Fibroblast of peridontal ligament (primary cell): ENCODE measurements at regions not wholly inside any gene's neighbourhood (a gene's known extent, or its start where the extent isn't known, plus 50 kb on each side); places are given as distances from the start of the nearest gene placed in this dataset.
"Not testable (repeated sequence)": the region's sequence is repeated elsewhere in the genome, so short reads cannot be mapped to it uniquely, and the experiment has no call there.

Source experiments
- DNase-seq: peaks from one replicate; pipeline ENCODE4 v3.0.0-alpha.2; 2010; ENCODE audit errors: extremely low read depth

DNA sequence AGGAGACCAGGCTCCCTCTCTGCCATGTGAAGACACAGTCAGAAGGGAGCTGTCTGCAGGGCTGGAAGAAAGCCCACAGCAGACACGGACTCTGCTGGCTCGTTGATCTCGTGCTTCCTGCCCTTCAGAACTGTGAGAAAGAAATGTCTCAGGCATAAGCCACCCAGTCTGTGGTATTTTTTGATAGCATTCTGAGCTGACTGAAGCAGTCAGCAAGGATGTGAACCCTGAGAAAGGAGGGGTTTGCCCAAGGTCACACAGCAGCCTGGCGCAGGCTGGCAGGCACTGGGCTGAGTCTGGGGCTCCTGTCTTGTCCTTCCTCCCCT is 255.1 kb upstream of the B3GAT1 start:
- DNase-seq, result no peak

DNA sequence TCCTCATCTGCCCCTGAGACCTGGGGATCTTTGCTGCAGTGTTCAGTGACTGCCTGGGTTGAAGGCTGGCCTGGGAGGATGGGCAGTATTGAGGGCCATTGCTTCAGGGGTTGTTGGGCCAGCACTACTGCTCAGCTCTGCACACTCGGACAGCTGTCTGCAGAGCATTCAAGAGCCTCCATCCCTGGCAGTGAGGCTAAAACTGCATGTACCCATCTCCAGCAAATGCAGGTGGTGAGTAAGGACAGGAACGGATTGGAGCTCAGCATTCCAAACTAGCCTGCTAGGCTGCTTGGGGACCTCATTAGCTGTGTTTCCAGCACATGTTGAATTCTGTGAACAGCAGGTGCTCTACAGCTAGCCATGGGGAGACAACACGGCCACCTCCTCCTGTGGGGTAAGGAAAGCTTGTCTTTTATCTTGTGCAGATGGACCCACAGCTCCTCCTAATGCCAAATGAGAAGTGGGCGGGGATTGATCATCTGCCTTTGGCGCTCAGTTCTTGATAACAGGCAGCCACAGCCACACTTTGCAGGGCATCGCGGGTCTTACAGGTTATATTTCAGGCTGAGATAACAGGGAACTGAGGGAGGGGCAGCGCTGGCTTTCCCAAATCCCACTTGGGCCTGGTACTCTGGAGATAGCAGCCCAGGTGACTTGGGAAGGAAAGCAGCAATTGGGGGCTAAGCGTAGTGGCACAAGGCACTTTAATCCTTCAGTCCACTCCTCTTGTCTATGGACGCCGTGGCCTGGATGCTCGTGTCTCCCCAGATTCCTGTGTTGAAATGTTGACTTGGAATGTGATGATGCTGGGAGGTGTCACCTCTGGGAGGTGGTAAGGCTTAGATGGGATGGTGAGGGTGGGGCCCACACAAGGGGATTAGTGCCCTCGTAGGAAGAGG is 254.5 kb upstream of the B3GAT1 start:
- DNase-seq, result no peak

DNA sequence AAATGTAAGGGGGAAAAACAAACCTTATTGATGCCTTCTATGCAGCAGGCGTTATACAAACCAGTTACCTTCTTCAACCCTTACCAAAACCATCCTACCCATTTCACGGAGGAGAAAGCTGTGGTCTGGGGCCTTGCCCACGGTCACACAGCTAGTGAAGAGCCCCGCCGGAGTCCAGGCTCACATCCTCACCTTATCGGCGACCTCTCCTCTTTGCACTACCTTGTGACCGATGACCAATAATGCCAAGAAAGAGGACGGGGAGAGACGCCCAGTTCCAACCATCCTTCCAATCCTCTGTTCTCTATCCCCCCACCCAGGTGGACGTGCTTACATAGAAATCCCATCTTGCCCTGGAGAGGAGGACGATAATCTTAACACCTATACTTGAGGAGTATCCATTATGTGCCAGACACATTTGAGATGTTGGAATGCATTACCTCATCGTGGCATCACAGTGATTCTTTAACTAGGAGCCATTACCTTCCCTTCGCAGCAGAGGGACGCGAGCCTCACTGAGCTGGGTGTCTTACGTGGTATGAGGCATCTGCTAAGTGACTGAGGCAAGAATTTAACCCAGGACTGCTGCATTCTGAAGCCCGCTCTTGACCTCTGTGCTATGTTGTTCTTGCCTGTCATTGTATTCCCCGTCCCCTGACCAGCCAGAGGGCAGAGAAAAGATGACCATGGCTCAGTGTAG is 253.7 kb upstream of the B3GAT1 start:
- no peak for DNase-seq

DNA sequence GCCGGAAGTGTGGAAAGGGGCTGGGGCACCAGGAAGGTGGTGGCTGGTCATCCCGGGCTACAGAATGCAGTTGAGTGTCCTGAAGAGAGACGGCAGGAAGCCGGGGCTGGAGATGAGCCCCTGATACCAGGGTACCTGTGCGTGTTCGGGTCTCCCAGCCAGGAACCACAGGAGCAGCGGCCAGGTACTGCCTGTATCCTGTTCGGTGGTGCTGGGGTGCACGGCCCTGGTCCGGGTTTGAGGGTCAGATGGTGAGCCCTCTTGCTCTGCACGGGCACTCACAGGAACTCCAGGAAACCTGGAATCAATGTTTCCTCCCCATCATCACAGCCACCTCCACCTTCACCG is 253.1 kb upstream of the B3GAT1 start:
- no peak for DNase-seq

DNA sequence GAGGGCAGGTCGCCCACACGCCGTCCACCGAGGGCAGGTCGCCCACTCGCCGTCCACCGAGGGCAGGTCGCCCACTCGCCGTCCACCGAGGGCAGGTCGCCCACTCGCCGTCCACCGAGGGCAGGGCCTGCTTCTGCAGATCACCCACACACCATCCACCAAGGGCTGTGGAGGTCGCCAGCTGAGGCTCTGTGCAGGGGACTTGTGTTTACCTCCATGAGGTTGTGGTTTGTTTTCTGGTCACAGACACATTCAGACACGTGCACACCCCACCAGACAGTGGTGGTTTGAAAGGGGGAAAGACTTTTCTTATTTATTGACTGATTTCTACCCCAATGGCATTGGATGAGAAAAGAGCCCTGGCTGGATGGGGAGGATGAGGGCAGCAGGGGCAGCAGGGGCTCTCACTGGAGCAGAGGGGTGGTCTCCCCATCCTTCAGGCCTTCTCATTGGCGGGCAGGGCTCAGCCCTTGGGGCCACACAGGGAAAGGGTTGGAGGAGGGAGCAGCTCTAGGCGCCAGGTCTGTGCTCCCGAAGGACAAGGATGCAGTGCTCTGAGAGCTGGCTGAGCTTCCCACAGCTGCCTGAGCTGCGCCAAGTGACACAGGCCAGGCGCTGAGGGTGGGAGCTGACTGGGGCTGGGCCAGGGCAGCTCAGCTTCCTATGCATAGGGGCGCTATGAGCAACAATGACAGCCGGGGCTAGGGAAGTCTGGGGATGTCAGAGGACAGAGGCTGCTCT is 252.6 kb upstream of the B3GAT1 start:
- no peak for DNase-seq

DNA sequence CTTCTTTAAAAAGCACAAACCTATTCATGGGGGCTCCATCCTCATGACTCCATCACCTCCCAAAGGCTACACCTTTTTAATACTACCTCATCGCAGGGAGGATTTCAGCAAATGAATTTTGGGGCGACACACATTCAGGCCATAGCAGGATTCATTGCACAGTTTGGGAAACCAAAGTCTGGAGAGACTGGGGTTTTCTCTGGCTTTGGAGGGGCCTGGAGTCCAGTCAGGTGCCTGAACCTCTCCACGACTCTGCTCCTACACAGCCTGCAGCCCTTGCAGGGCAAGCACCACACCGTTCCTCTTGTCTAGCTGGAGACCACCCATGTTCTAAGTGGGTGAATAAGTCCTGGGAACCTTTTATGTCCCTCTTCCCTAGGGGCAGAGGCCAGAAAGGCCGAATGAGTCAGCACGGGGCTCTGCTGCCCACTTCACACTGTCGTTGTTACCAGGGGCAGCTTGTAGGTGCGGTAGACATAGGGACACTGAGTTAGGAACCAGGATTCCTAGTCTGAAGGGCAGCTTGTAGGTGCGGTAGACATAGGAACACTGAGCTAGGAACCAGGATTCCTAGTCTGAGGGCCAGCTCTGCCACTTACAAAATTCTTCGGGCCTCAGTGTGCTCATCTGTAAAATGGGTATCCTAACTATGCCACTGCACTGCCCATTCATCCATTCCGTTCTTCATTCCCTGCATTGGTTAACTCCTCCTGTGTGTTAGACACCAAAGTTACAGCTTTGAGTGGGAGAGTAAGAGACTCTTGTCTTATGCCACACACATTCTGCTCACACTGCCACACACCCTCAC is 251.7 kb upstream of the B3GAT1 start:
- DNase-seq, result no peak

DNA sequence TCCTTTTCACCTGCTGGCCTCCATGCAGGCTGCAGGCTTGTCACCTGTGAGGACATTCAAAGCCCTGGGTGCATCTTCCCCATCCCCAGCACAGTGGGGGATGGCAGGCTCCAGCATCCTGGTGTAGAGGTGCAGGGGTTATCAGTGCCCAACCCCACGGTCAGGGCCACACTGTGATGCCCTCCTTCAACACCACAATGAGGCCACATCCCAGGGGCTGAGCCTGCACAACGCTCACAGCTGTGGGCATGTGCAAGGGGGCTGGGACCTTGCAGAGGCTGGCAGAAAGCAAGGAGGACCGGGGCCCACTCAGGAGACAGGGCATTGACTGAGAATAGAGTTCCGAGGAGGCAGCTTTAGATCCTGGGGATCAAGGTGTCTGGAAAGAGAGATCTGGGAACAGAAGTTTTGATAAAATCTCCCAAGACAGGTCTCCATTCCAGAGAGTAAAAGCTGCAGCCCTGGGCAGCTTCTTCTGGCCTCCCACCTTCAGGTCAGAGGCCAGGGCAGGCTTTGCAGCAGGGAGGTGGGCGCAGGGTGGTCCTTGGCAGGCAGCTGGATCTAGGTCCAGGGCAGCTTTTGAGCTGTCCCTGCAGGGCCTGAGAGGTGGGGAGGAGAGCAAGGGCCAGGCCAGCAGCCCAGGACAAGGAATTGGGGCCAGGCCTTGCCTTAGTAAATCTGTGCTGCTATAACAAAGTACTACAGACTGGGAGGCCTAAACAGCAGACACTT is 250.8 kb upstream of the B3GAT1 start:
- DNase-seq, result no peak

DNA sequence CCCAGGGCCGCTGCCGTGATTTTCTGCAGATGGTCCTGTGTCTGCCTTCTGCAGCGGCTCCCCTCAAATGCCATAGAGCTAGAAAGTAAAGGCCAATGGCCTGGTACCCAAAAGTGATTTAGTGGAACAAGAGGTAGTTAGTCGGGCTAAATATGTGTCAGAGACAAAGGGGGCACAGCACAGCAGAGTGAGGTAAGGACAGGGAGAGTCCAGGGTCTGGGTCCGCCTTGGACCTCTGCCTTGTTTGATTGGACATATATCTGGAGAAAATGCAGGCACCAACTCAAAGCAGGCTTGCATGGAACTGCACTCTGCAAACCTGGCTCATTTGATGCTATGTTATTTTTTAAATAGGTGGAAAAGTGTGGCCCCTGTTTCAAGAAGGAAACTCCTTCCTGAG is 249.6 kb upstream of the B3GAT1 start:
- no peak for DNase-seq

DNA sequence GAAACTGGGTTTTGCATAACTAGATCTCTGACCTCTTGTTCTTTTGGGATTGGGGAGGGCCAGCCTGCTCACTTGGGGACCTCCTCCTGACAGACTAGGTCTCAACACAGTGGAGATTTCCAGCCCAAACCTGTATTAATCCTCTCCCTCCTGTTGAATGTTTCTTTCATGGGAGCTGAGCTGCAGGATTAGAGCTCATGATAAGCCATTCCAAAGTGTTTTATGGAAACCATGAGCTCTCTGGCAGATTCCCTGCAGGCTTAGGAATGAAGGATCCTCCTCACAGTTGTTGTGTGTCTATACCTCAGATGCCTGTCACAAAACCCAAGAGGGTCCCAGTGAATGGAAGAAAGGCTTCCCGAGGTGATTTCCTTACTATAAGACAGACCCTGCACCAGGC is 248.4 kb upstream of the B3GAT1 start:
- DNase-seq, result no peak

DNA sequence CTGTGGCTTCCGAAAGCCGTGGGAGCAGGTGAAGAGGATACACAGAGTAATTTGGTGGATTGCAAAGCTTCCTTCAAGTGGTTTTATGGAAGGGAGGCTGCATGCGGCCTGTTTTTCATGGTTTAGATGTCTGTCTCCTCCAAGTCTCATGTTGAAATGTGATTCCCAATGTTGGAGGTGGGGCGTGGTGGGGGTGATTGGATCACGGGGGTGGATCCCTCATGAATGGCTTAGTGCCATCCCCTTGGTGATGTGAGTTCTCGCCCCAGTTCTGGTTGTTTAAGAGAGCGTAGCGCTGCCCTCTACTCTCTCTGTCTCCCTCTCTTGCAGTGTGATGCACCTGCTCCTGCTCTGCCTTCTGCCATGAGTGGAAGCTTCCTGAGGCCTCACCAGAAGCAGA is 247.8 kb upstream of the B3GAT1 start:
- no peak for DNase-seq

DNA sequence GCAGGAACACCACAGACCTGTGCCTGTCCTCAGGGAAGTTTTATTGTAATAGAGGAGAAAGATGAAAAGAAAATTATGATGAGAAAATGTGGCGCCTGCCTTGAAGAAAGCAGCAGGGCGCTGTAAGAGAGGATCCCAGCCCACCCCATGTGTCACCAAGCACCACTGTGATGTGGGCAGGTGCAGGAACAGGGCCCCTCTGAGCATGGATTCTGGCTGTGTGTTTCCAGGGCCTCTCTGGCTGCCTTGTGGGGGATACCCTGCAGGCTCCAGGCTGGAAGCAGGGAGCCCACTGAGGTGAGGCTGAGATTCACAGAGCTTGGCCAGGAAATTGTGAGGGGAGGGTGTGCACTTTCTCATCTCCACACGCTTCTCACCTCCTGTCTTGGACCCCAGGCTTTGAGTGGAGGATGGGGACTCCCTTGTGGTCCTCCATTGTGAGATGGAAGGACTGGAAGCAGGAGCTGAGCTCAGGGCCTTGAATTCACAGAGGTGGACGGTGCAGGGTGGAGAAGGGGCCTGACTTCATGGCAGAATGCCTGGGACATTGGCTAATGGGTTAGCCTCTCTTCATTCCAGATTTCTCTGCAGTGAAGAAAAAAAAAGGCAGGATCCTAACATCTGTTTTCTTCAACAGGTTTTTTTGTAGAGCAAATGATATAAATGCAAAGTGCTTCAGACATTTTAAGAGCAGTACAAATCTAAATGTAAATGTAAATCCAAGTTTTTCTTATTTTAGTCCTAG is 246.6 kb upstream of the B3GAT1 start:
- DNase-seq, result no peak

DNA sequence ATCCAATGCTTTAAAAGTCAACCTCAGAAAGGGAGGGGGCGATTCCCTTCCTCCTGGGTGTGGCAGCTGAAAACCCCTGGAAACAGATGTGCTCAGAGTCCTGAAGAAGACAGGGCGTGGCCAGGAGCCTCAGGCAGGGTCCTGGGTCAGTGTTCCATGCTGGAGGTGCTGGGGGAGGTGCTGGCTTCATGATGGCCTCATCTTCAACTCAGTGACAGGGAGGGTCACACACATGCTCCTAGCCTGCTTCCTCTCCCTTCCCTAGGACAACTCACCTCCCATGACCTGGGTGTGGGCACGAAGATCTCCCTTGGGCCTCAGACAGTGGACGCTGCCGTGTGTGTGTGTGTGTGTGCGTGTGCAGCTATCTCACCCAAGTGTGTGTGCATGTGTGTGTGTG is 245.6 kb upstream of the B3GAT1 start:
- no peak for DNase-seq

DNA sequence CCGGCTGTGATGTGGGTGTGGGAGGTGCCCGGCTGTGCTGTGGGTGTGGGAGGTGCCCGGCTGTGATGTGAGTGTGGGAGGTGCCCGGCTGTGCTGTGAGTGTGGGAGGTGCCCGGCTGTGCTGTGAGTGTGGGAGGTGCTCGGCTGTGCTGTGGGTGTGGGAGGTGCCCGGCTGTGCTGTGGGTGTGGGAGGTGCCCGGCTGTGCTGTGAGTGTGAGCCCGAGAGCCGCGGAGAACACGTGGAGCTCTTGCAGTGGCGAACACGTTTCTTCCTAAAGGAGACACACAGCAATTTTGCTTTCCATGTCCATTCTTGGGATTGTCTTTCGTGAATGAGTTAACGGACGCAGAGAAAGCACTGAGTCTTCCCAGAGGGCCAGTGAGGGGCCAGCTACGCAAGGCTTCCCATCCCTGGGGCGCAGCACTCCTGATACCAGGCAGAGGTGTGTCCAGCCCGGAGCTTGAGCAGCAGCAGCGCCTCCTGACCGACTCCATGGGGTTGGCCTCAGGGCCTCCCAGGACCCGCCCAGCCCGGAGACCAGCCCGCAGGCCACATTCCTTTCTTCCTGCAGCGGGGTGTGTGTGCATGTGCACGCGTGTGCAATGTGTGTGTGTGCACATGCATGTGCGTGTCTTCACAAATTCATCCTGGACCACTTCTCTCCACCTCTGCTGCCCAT is 245.0 kb upstream of the B3GAT1 start:
- DNase-seq, result no peak

DNA sequence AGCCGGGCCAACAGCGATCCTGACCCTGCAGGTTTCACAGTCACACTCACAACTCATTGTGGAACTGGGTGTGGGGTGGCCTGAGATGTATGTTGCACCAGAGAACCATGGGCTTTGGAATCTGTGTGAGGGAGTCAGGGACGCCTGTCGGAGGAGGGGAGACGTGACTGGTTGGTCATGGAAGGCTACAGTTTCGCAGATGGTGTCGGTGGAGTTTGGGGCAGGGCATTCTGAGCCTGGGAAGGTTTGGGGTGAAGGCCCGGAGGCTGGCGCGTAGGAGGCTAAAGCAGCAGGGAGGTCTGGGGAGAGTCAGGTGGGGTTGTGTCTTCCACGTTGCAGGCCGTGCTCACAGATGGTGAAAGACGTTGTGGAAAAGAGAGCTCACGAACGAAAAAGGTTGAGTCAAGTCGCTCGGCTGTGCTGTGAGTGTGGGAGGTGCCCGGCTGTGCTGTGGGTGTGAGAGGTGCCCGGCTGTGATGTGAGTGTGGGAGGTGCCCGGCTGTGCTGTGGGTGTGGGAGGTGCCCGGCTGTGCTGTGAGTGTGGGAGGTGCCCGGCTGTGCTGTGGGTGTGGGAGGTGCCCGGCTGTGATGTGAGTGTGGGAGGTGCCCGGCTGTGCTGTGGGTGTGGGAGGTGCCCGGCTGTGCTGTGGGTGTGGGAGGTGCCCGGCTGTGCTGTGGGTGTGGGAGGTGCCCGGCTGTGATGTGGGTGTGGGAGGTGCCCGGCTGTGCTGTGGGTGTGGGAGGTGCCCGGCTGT is 244.2 kb upstream of the B3GAT1 start:
- not testable (repeated sequence) for DNase-seq

DNA sequence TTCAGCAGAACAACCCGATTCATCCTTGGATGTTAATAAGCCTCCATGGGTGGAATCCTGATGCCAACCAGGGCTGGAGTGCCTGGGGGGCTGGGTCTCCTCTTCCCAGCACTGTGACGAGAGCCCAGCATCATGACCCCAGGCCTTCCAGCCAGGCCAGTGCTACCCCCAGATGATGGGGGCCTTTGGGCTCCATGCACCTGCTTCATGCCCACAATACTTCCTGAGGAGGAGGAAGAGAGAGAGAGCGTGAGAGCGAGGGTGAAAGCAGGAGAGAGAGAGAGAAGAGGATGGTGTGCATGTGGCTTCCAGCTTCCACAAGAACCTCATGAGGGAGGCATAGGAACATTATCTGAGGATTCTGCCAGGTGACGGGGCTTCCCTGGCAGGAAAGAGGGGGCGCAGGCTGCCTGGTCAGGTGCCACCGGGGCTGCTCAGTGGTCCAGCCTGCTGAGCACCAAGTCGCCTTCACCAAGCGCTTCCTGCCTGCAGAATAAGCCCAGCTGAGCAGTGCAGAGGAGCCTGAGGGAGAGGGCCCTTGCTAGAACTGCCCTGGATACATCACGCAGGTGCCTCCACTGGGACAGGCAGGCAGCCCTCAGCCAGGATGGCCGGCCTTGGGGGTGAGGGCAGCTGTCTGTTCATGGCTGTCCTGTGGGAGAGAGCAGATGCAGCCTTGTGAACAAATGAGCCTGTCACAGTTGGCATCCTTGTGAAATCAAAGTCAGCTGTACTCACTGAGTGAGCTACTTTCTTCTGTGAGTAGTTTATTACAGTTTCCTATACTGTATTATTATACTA is 243.3 kb upstream of the B3GAT1 start:
- DNase-seq, result no peak

DNA sequence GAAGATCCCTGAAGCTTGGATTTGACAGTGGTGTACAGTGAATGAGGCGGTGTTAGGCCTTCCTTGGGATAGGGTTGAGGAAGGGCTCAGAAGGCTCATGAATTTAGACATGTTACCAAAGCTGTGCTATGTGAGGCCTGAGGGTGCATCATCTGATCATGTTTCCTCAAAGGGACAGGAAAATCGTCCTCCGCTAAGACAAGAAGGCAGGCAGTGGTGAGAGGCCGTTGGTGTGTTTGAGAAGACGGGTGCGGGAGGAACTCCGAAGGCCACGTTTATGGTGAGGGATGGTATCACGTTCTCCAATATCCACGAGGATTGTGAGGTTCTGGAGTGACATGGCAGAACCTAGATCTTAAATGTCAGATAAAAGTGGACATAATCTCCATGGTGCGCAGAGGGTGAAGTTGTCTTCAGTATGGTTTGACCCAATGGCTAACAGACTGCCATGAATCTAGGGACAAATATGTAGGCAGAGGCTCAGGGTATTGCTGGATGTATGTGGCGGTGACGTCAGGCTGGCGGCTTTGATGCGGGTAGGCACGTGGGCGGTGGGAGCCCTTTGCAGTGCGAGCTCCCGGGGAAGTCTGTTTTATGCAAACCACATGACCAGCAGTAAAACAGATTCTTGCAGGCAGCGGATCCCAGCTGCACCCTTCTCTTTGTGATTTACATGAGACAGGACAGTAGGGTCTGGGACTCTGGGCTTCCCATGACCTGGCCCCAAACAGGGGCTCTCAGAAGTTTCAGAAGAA is 242.3 kb upstream of the B3GAT1 start:
- no peak for DNase-seq

DNA sequence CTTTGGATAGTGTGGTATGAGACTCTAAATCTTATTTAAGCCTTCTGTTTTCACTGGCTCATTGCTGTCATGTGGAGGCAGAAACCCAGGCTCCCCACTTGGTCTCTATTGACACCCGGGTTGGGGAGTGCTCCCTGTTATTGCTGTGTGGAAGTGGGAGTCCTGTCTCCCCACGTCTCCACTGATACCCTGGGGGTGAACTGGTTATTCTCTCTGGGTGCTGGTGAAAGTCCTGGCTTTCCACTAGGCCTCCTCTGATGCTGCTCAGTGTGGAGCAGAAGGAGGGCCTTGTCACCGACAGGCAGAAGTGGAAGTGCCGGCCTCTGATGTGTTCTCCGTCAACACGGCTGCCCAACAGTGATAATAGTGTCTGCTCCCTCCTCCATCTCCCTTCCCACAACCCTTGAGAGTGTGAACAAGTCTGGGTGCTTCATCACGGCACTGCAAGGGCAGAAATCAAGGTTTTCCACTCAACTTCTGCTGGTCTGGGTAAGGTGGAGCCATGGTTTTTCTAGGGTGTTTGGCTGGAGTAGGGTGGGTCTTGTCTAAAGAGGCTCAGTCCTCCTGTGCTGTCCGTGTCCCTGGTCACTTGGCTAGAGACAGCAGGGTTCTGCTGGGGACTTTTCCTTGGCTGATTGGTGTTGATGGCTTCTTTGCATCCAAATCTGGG is 240.7 kb upstream of the B3GAT1 start:
- no peak for DNase-seq
